ENCODE measurements at regions not wholly inside any gene's neighbourhood (a gene's known extent, or its start where the extent isn't known, plus 50 kb on each side); places are given as distances from the start of the nearest gene placed in this dataset.
"Not testable (repeated sequence)": the region's sequence is repeated elsewhere in the genome, so short reads cannot be mapped to it uniquely, and the experiment has no call there.

GRCh38 chr1:188642704-188643103 lies 1814.0 kb downstream of the PLA2G4A start:
- no peak for DNase-seq (ENCODE audit: low read depth)
- in situ Hi-C loops (cut with HindIII; ENCODE audit: low pct_unique_long_range_greater_than_20kb, low sequenced_read_pairs), result no loop called here

GRCh38 chr1:188652678-188653077 lies 1823.9 kb downstream of the PLA2G4A start:
- in situ Hi-C loops (cut with HindIII; ENCODE audit: low pct_unique_long_range_greater_than_20kb, low sequenced_read_pairs), result no loop called here

GRCh38 chr1:188655966-188656365 lies 1821.7 kb downstream of the BRINP3 start:
- DNase-seq (ENCODE audit: low read depth); in situ Hi-C loops (cut with HindIII; ENCODE audit: low pct_unique_long_range_greater_than_20kb, low sequenced_read_pairs): not testable (repeated sequence)

More at GRCh38 chr1:188652678-188653077, 1823.9 kb downstream of the PLA2G4A start:
- DNase-seq (ENCODE audit: low read depth), result no peak

GRCh38 chr1:188660572-188660971 lies 1817.1 kb downstream of the BRINP3 start:
- in situ Hi-C loops (cut with HindIII; ENCODE audit: low pct_unique_long_range_greater_than_20kb, low sequenced_read_pairs), result no loop called here
- no peak for DNase-seq (ENCODE audit: low read depth)

GRCh38 chr1:188665477-188665876 lies 1812.2 kb downstream of the BRINP3 start:
- DNase-seq (ENCODE audit: low read depth), result no peak
- in situ Hi-C loops (cut with HindIII; ENCODE audit: low pct_unique_long_range_greater_than_20kb, low sequenced_read_pairs), result no loop called here

- DNase-seq (ENCODE audit: low read depth), result no peak
- in situ Hi-C loops (cut with HindIII; ENCODE audit: low pct_unique_long_range_greater_than_20kb, low sequenced_read_pairs), result no loop called here
Measured at GRCh38 chr1:188668083-188668482, 1809.6 kb downstream of the BRINP3 start.

- no peak for DNase-seq (ENCODE audit: low read depth)
- in situ Hi-C loops (cut with HindIII; ENCODE audit: low pct_unique_long_range_greater_than_20kb, low sequenced_read_pairs), result no loop called here
Measured at GRCh38 chr1:188669728-188670382, 1807.8 kb downstream of the BRINP3 start.

- DNase-seq (ENCODE audit: low read depth), result peak; percentile 51
- in situ Hi-C loops (cut with HindIII; ENCODE audit: low pct_unique_long_range_greater_than_20kb, low sequenced_read_pairs), result no loop called here
Measured at GRCh38 chr1:188670837-188671236, 1806.8 kb downstream of the BRINP3 start.

- no peak for DNase-seq (ENCODE audit: low read depth)
- in situ Hi-C loops (cut with HindIII; ENCODE audit: low pct_unique_long_range_greater_than_20kb, low sequenced_read_pairs), result no loop called here
Measured at GRCh38 chr1:188672153-188672552, 1805.5 kb downstream of the BRINP3 start.

- in situ Hi-C loops (cut with HindIII; ENCODE audit: low pct_unique_long_range_greater_than_20kb, low sequenced_read_pairs), result no loop called here
Measured at GRCh38 chr1:188689542-188689941, 1788.1 kb downstream of the BRINP3 start.

GRCh38 chr1:188700116-188700515 lies 1777.5 kb downstream of the BRINP3 start:
- in situ Hi-C loops (cut with HindIII; ENCODE audit: low pct_unique_long_range_greater_than_20kb, low sequenced_read_pairs), result no loop called here
- DNase-seq (ENCODE audit: low read depth), result no peak

More at GRCh38 chr1:188689542-188689941, 1788.1 kb downstream of the BRINP3 start:
- no peak for DNase-seq (ENCODE audit: low read depth)

- in situ Hi-C loops (cut with HindIII; ENCODE audit: low pct_unique_long_range_greater_than_20kb, low sequenced_read_pairs), result no loop called here
- peak; percentile 81 for DNase-seq (ENCODE audit: low read depth)
Measured at GRCh38 chr1:188706742-188707141, 1770.9 kb downstream of the BRINP3 start.

GRCh38 chr1:188708795-188709535 lies 1768.7 kb downstream of the BRINP3 start:
- no peak for DNase-seq (ENCODE audit: low read depth)
- in situ Hi-C loops (cut with HindIII; ENCODE audit: low pct_unique_long_range_greater_than_20kb, low sequenced_read_pairs), result no loop called here

GRCh38 chr1:188715566-188715965 lies 1762.1 kb downstream of the BRINP3 start:
- no peak for DNase-seq (ENCODE audit: low read depth)
- in situ Hi-C loops (cut with HindIII; ENCODE audit: low pct_unique_long_range_greater_than_20kb, low sequenced_read_pairs), result no loop called here

GRCh38 chr1:188719735-188720134 lies 1757.9 kb downstream of the BRINP3 start:
- no peak for DNase-seq (ENCODE audit: low read depth)
- in situ Hi-C loops (cut with HindIII; ENCODE audit: low pct_unique_long_range_greater_than_20kb, low sequenced_read_pairs), result no loop called here

- DNase-seq (ENCODE audit: low read depth), result no peak
- in situ Hi-C loops (cut with HindIII; ENCODE audit: low pct_unique_long_range_greater_than_20kb, low sequenced_read_pairs), result no loop called here
Measured at GRCh38 chr1:188723332-188724020, 1754.2 kb downstream of the BRINP3 start.

- no peak for DNase-seq (ENCODE audit: low read depth)
Measured at GRCh38 chr1:188729039-188729438, 1748.6 kb downstream of the BRINP3 start.

GRCh38 chr1:188735567-188735966 lies 1742.1 kb downstream of the BRINP3 start:
- DNase-seq (ENCODE audit: low read depth), result no peak
- in situ Hi-C loops (cut with HindIII; ENCODE audit: low pct_unique_long_range_greater_than_20kb, low sequenced_read_pairs), result no loop called here

More at GRCh38 chr1:188729039-188729438, 1748.6 kb downstream of the BRINP3 start:
- in situ Hi-C loops (cut with HindIII; ENCODE audit: low pct_unique_long_range_greater_than_20kb, low sequenced_read_pairs), result no loop called here

GRCh38 chr1:188749275-188749674 lies 1728.4 kb downstream of the BRINP3 start:
- in situ Hi-C loops (cut with HindIII; ENCODE audit: low pct_unique_long_range_greater_than_20kb, low sequenced_read_pairs); DNase-seq (ENCODE audit: low read depth): not testable (repeated sequence)
